Osteoblast (primary cell): ENCODE measurements at regions not wholly inside any gene's neighbourhood (a gene's known extent, or its start where the extent isn't known, plus 50 kb on each side); places are given as distances from the start of the nearest gene placed in this dataset.

Experiments used
- DNase-seq: peaks from one replicate; pipeline ENCODE4 v3.0.0; 2011; ENCODE audit warnings: low spot score, mixed read lengths; ENCODE audit not compliant: insufficient read length; ENCODE audit errors: missing footprints
- H2AFZ ChIP-seq: 2 replicates; pipeline ENCODE4 v1.6.0; 2011; ENCODE audit warnings: mild to moderate bottlenecking, low read length
- H3K27ac ChIP-seq: 2 replicates; pipeline ENCODE4 v1.5.1; 2011; ENCODE audit warnings: mild to moderate bottlenecking, low read depth, low read length, moderate library complexity
- H3K27me3 ChIP-seq: 2 replicates; pipeline ENCODE4 v1.6.0; 2012; ENCODE audit warnings: mild to moderate bottlenecking, control low read depth, inconsistent platforms, low read length, moderate library complexity; ENCODE audit not compliant: insufficient read depth
- H3K36me3 ChIP-seq: 2 replicates; pipeline ENCODE4 v1.5.1; 2011; ENCODE audit warnings: mild to moderate bottlenecking, low read length, control low read depth, moderate library complexity; ENCODE audit not compliant: insufficient read depth
- H3K4me1 ChIP-seq: 2 replicates; pipeline ENCODE4 v1.5.1; 2011; ENCODE audit warnings: mild to moderate bottlenecking, low read length, control low read depth, moderate library complexity; ENCODE audit not compliant: insufficient read depth
- H3K4me2 ChIP-seq: 2 replicates; pipeline ENCODE4 v1.6.0; 2011; ENCODE audit warnings: mild to moderate bottlenecking, low read length; ENCODE audit not compliant: insufficient read depth
- H3K4me3 ChIP-seq: fragments of 200-600 bp; sonication (generic); 3 replicates; pipeline ENCODE4 v1.5.1; 2012; ENCODE audit warnings: mild to moderate bottlenecking, low read length, inconsistent platforms; ENCODE audit not compliant: insufficient read depth
- H3K79me2 ChIP-seq: 2 replicates; pipeline ENCODE4 v1.6.0; 2012; ENCODE audit warnings: mild to moderate bottlenecking, low read length, control low read depth, inconsistent platforms; ENCODE audit not compliant: insufficient read depth
- H3K9me3 ChIP-seq: 2 replicates; pipeline ENCODE4 v1.5.1; 2011; ENCODE audit warnings: low read depth, low read length, control low read depth
- H4K20me1 ChIP-seq: 2 replicates; pipeline ENCODE4 v1.6.0; 2012; ENCODE audit warnings: mild to moderate bottlenecking, low read length, control low read depth; ENCODE audit not compliant: insufficient read depth
- TF ChIP-seq, protein P1 (sequence below): IDR thresholded peaks from 2 replicates; pipeline ENCODE4 v1.5.1; 2011; ENCODE audit warnings: mild to moderate bottlenecking, low read depth, low read length, moderate library complexity; ENCODE audit errors: extremely low read depth

DNA sequence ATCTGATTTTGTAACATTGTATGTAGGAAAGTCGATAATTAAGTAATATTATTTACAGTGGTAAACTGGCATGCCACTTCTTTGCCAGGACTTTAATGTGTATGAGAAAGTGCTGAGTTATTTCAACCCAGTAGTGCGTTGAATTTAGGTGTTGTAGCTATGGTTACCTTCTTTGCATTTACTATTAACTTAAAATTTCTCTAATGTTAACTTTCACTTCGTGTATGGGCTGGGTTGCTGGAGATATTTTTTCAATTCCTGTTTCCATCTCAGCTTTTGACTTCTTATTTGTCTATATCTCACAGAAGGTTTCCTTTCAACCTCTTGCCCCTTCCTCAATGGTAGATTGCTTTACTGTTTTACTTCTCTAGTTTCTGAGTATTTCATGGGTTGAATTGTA is 1345.6 kb downstream of the FSCB start:
- Histone ChIP-seq H3K79me2 (no peaks in the 10 kb centered on the region), H3K4me2 (no peak overlapping the region), H4K20me1 (no peaks in the 10 kb centered on the region)

DNA sequence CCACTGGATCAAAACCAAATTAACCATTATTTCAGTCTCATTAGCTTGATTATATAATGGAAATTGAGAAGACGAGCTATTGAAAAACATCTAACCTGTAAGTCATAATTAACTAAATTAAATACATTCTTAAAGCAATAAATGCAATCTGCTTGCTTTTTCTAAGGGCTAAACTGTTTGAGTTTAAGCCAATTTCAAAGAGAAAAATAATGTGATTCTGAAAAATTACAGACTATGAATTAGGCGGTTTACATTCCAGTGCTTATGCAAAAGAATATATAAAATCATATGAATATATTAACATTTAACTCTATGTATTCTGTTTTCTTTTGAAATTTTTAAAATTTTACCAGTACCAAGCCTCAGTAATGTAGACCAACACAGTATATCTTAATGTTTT is 1349.4 kb downstream of the FSCB start:
- DNase-seq: no peak

More for the DNA sequence above, 1345.6 kb downstream of the FSCB start:
- Histone ChIP-seq H2AFZ (no peak overlapping the region), H3K27ac (no peak overlapping the region), H3K4me1 (no peaks in the 10 kb centered on the region), H3K36me3 (no peaks in the 10 kb centered on the region), H3K4me3 (no peak overlapping the region), H3K27me3 (no peaks in the 10 kb centered on the region), H3K9me3 (no peaks in the 10 kb centered on the region)
- TF ChIP-seq, protein P1, sequence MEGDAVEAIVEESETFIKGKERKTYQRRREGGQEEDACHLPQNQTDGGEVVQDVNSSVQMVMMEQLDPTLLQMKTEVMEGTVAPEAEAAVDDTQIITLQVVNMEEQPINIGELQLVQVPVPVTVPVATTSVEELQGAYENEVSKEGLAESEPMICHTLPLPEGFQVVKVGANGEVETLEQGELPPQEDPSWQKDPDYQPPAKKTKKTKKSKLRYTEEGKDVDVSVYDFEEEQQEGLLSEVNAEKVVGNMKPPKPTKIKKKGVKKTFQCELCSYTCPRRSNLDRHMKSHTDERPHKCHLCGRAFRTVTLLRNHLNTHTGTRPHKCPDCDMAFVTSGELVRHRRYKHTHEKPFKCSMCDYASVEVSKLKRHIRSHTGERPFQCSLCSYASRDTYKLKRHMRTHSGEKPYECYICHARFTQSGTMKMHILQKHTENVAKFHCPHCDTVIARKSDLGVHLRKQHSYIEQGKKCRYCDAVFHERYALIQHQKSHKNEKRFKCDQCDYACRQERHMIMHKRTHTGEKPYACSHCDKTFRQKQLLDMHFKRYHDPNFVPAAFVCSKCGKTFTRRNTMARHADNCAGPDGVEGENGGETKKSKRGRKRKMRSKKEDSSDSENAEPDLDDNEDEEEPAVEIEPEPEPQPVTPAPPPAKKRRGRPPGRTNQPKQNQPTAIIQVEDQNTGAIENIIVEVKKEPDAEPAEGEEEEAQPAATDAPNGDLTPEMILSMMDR: no peak
- no peak for DNase-seq

DNA sequence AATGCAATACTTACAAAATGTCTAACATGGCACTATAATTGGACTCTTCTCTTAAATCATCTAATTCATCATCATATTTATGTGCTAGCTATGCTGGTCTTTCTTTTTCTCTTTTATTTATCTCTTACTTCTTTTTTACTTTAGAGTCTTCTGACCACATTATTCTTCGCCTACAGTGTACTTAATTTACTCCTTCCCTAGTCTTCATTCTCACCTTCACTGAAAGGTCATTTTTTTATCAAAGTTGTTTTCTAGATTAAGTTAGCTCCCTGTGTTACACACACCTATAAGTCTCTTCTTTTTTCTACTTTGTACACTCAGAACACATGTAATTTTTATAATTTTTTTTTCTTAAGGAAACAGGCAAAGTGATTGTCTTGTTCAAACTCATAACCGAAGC is 1351.2 kb downstream of the FSCB start:
- DNase-seq: no peak
- no peaks in the 10 kb centered on the region for H3K36me3 ChIP-seq
- no peaks in the 10 kb centered on the region for H3K27me3 ChIP-seq
- no peak overlapping the region for H3K4me3 ChIP-seq
- H3K9me3 ChIP-seq: peaks cover 2% of the 10 kb centered on the region
- no peaks in the 10 kb centered on the region for H4K20me1 ChIP-seq
- H3K27ac ChIP-seq: no peak overlapping the region
- H3K4me2 ChIP-seq: no peak overlapping the region
- TF ChIP-seq, protein P1: no peak
- no peaks in the 10 kb centered on the region for H3K79me2 ChIP-seq
- no peak overlapping the region for H2AFZ ChIP-seq
- H3K4me1 ChIP-seq: no peaks in the 10 kb centered on the region

More for the DNA sequence above, 1349.4 kb downstream of the FSCB start:
- Histone ChIP-seq H3K79me2 (no peaks in the 10 kb centered on the region), H3K4me1 (no peaks in the 10 kb centered on the region), H3K9me3 (peaks cover 2% of the 10 kb centered on the region), H2AFZ (no peak overlapping the region), H3K36me3 (no peaks in the 10 kb centered on the region), H3K27me3 (no peaks in the 10 kb centered on the region), H4K20me1 (no peaks in the 10 kb centered on the region), H3K27ac (no peak overlapping the region), H3K4me2 (no peak overlapping the region), H3K4me3 (no peak overlapping the region)
- TF ChIP-seq, protein P1: no peak

DNA sequence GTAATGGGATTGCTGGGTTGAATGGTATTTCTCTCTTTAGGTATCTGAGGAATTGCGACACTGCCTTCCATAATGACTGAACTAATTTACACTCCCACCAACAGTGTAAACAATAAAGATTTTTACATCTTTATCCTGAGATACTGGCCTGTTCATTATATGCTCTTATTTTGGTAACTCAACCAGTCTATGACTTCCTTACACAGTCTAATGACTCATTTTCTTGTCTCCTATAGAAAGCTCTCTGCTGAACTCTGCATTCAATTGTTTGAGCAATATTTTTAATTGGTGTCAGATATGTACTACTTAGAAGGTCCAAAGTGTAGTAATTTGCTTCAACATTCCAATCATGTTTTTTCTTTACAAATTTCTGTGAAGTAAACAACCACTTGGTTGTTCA is 1351.8 kb downstream of the FSCB start:
- Histone ChIP-seq H3K36me3 (no peaks in the 10 kb centered on the region), H3K9me3 (peaks cover 2% of the 10 kb centered on the region), H3K27me3 (no peaks in the 10 kb centered on the region), H3K4me2 (no peak overlapping the region), H3K27ac (no peak overlapping the region), H3K4me1 (no peaks in the 10 kb centered on the region), H3K79me2 (no peaks in the 10 kb centered on the region), H4K20me1 (no peaks in the 10 kb centered on the region), H3K4me3 (no peak overlapping the region), H2AFZ (no peak overlapping the region)
- DNase-seq: no peak
- TF ChIP-seq, protein P1: no peak
